Right cardiac atrium (tissue), 5 donors: ENCODE measurements at regions not wholly inside any gene's neighbourhood (a gene's known extent, or its start where the extent isn't known, plus 50 kb on each side); places are given as distances from the start of the nearest gene placed in this dataset.
"Not testable (repeated sequence)": the region's sequence is repeated elsewhere in the genome, so short reads cannot be mapped to it uniquely, and the experiment has no call there.

ENCODE experiments used
- ATAC-seq, 2 donors: fragments of 200-7000 bp; cut with Tn5 transposase; one replicate each; pipeline versions ENCODE4 v1.8.0 to v1.9.1; 2020; ENCODE audit warnings: moderate library complexity in 2 of 2, mild to moderate bottlenecking in 1 of 2
- DNase-seq, 3 donors: peaks; one replicate each; pipeline ENCODE4 v3.0.0-alpha.2; 2020
- H3K27ac ChIP-seq: one replicate; pipeline ENCODE4 v1.5.1; 2013; ENCODE audit warnings: mild to moderate bottlenecking, low read length, control low read depth, moderate library complexity
- H3K27me3 ChIP-seq: one replicate; pipeline ENCODE4 v1.6.1; 2013; ENCODE audit not compliant: control insufficient read depth, insufficient read depth
- H3K4me1 ChIP-seq: one replicate; pipeline ENCODE4 v1.6.1; 2013; ENCODE audit warnings: low read length; ENCODE audit not compliant: control insufficient read depth, insufficient read depth
- H3K4me3 ChIP-seq: one replicate; pipeline ENCODE4 v1.5.1; 2013; ENCODE audit warnings: low read length, control low read depth
- H3K9me3 ChIP-seq: one replicate; pipeline ENCODE4 v1.6.1; 2013; ENCODE audit warnings: low read length; ENCODE audit not compliant: control insufficient read depth
- WGBS: extraction: QIAGEN DNeasy Blood & Tissue Kit; methylation state at CpG from one replicate; pipeline ENCODE4 v1.1.7; 2013; 5-methylcytosine and 5-hydroxymethylcytosine counted together
- intact Hi-C, 4 donors: fragments of 100-400 bp; cut with DNase I; formaldehyde crosslinking; loops; one replicate each; pipeline versions ENCODE4 v1.11.0 to v1.14.0; 2022 to 2023
- donor health status: healthy with polysubstance abuse.
- donor health status: DM: no; HTN: yes; CAD: no.
- donor health status: DM: no; HTN: no; CAD: no.
- donor health status: DM: no; HTN: yes; CAD: no; lungs with severe emphysema.
- donor health status: DM: yes; HTN: yes; CAD: no.

DNA sequence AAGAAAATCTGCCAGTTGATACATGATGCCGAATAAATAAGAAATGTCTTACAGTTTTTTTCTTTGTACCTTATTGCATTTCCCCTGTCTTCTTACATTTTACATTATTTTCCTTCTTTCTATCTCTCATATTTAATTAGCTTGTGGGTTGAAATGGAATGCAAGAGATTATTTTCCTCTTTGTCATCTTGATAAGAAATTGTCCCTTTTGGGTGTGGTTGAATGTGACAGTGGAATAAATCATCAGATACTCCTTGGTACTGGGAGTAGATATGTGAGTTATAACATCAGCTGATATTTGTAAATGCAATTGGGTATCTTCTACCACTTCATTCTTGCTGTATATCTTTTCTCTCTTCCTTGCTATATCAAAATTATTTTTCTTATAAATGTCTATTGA lies 997.4 kb downstream of the RAPGEF2 start:
- no peaks in the 10 kb centered on the region for H3K9me3 ChIP-seq
- DNase-seq (no peak), ATAC-seq (no peak)
- intact Hi-C loops, result no loop called here
- no peak overlapping the region for H3K27ac ChIP-seq
- no peaks in the 10 kb centered on the region for H3K4me1 ChIP-seq
- no peaks in the 10 kb centered on the region for H3K27me3 ChIP-seq
- WGBS, result 90% methylated on average over 1 of the region's 1 CpG
- H3K4me3 ChIP-seq, result no peak overlapping the region

DNA sequence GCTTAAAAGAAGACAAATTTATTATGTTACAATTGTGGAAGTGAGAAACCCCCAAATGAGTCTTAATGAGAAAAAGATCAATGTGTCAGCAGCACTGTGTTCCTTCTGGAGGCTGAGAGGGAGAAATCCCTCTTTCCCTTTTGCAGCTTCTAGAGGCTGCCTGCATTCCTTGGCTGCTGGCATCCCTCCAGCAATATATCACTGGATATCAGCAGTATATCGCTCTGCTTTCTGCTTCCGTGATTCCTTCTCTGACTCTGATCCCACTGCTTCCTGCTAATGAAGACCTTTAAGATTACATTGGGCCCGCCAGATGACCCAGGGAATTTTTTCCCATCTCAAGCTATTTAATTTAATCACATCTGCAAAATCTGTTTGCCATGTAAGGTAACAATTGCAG lies 1008.0 kb downstream of the RAPGEF2 start:
- Histone ChIP-seq H3K27ac (no peak overlapping the region), H3K9me3 (peaks cover 2% of the 10 kb centered on the region), H3K4me1 (no peaks in the 10 kb centered on the region), H3K4me3 (no peak overlapping the region), H3K27me3 (no peaks in the 10 kb centered on the region)
- no peak for ATAC-seq
- 50% methylated on average over 3 of the region's 3 CpGs for WGBS
- intact Hi-C loops, result no loop called here
- DNase-seq, result no peak

DNA sequence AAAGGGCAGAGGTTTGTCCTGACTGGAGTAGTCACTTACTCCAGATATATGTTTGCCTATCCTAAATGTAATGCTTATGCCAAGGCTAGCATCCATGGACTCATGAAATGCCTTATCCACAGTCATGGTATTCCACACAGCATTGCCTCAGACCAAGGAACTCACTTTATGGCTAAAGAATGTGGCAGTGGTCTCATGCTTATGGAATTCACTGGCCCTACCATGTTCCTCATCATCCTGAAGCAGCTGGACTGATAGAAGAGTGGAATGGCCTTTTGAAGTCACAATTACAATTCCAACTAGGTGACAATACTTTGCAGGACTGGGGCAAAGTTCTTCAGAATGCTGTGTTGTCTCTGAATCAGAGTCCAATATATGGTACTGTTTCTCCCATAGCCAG lies 1014.8 kb downstream of the RAPGEF2 start:
- DNase-seq, result no peak
- H3K9me3 ChIP-seq, result no peaks in the 10 kb centered on the region
- no peaks in the 10 kb centered on the region for H3K4me1 ChIP-seq
- intact Hi-C loops, result no loop called here
- no peak overlapping the region for H3K4me3 ChIP-seq
- no peak overlapping the region for H3K27ac ChIP-seq
- no peak for ATAC-seq
- no peaks in the 10 kb centered on the region for H3K27me3 ChIP-seq

DNA sequence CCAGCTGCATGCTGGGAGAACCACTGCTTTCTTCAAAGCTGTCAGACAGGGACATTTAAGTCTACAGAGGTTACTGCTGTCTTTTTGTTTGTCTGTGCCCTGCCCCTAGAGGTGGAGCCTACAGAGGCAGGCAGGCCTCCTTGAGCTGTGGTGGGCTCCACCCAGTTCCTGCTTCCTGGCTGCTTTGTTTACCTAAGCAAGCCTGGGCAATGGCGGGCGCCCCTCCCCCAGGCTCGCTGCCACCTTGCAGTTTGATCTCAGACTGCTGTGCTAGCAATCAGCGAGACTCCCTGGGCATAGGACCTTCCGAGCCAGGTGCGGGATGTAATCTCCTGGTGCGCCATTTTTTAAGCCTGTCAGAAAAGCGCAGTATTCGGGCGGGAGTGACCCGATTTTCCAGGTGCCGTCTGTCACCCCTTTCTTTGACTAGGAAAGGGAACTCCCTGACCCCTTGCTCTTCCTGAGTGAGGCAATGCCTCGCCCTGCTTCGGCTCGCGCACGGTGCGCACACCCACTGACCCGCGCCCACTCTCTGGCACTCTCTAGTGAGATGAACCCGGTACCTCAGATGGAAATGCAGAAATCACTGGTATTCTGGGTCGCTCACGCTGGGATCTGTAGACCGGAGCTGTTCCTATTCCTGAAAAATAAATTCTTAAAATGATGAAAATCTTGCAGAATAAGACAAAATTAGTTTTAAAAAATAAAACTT lies 1022.9 kb downstream of the RAPGEF2 start:
- H3K27me3 ChIP-seq, H3K4me3 ChIP-seq, H3K4me1 ChIP-seq, ATAC-seq, H3K9me3 ChIP-seq, H3K27ac ChIP-seq, intact Hi-C loops: not testable (repeated sequence)
- 88% methylated on average over 24 of the region's 24 CpGs for WGBS
- DNase-seq, result peak in 1 of 3 donors; percentile 32

DNA sequence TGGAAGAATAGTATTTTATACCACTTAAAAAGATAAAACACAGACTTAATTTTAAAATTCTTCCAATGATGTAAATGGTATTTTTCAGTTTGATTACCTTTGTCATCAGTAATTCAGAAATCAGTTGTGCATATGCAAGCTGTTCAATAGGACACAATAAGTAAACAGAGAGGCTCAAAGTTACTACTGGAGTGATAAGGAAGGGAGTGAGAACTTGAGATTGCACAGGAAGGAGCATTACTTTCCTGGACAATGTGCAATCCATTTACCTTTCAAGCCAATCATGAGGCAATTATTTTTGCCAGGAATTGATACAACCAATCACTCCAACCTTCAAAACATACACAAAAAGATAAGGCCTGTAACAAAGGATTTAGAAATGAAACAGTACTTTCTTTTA lies 1024.3 kb downstream of the RAPGEF2 start:
- intact Hi-C loops, result no loop called here
- no peak overlapping the region for H3K27ac ChIP-seq

DNA sequence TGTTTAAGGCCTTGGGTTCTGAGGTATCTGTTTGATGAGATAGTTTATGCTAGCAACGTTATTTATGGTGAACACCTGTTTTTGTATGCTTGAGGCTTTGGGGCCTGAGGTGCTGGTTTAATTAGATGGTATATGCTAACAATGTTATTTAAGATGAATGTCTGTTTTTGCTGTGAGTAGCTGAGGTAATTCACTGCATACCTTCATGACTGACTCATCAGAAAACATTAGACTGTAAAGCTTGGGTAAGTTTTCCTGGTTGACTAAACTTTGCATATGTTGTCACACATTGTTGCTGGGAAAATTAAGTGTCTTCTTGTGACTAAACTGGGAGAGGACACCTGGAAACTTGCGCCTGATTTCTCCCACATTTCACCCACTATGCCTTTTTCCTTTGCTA lies 1026.6 kb downstream of the RAPGEF2 start:
- Histone ChIP-seq H3K4me3 (no peak overlapping the region), H3K9me3 (no peaks in the 10 kb centered on the region), H3K27me3 (no peaks in the 10 kb centered on the region), H3K27ac (no peak overlapping the region), H3K4me1 (no peaks in the 10 kb centered on the region)
- intact Hi-C loops, result no loop called here
- WGBS, result 65% methylated on average over 2 of the region's 2 CpGs
- DNase-seq, result no peak
- no peak for ATAC-seq

More for the DNA sequence above, 1024.3 kb downstream of the RAPGEF2 start:
- no peaks in the 10 kb centered on the region for H3K9me3 ChIP-seq
- DNase-seq (no peak), ATAC-seq (no peak)
- no peaks in the 10 kb centered on the region for H3K4me1 ChIP-seq
- no peak overlapping the region for H3K4me3 ChIP-seq
- H3K27me3 ChIP-seq, result no peaks in the 10 kb centered on the region

DNA sequence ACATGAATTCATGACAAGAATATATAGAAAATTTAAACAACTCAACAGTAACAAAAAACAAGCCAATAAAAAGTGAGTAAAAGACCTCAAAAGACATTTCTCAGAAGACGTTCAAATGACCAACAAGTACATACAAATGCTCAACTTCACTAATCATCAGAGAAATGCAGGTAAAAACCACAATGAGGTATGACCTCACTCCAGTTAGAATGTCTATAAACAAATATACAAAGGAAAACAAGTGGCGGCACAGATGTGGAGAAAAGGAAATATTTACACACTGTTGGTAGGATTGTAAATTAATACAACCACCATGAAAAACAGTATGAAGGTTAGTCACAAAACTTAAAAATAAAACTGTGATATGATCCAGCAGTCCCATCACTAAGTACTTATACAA lies 1033.1 kb downstream of the RAPGEF2 start:
- no peak for ATAC-seq
- no peak overlapping the region for H3K27ac ChIP-seq
- no peaks in the 10 kb centered on the region for H3K27me3 ChIP-seq
- 80% methylated on average over 2 of the region's 2 CpGs for WGBS
- intact Hi-C loops, result no loop called here
- DNase-seq, result no peak
- H3K4me3 ChIP-seq, result no peak overlapping the region
- H3K9me3 ChIP-seq, result no peaks in the 10 kb centered on the region
- no peaks in the 10 kb centered on the region for H3K4me1 ChIP-seq

DNA sequence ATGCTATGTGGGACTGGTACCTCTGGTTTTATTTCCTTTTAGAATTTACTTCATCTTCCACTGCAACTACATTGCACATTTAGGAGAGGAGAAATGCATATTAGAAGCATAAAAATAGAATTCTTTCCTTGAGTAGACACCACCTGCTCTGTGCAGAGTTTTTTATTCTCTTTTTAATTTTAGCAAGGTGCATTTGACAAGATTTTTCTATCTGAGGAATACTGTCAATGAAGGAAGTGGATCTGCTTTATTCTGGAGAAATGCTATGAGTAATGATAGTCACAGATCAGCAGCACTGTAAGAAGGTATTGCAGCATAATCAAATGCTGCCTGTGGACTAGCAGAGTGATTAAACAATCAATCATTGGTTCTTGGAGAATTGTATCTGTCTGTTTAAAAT lies 1038.3 kb downstream of the RAPGEF2 start:
- no peaks in the 10 kb centered on the region for H3K27me3 ChIP-seq
- intact Hi-C loops, result no loop called here
- H3K4me3 ChIP-seq, result no peak overlapping the region
- no peaks in the 10 kb centered on the region for H3K9me3 ChIP-seq
- ATAC-seq, result no peak
- DNase-seq, result no peak
- no peak overlapping the region for H3K27ac ChIP-seq
- no peaks in the 10 kb centered on the region for H3K4me1 ChIP-seq

DNA sequence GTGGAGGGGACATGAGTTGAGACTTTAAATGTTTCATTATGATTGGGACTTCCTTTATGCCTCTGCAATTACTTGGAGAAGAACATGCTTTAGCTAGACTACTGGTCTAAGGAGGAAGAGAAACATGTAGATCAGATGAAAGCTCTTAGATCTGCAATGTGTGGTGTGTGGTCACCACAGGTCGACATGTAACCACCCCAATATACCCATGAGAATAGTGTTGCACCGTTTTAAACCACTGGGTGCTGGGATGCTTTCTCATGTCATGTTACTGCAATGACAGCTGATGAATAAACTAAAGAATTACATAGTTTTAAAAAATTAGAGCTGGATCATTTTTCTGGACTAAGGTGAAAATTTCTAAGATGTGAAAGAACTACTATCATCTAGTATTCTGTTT lies 1039.7 kb downstream of the RAPGEF2 start:
- ATAC-seq (no peak), DNase-seq (no peak)
- Histone ChIP-seq H3K27me3 (no peaks in the 10 kb centered on the region), H3K27ac (no peak overlapping the region), H3K4me3 (no peak overlapping the region), H3K4me1 (no peaks in the 10 kb centered on the region), H3K9me3 (no peaks in the 10 kb centered on the region)
- intact Hi-C loops, result no loop called here
- 63% methylated on average over 2 of the region's 2 CpGs for whole genome bisulfite sequencing

DNA sequence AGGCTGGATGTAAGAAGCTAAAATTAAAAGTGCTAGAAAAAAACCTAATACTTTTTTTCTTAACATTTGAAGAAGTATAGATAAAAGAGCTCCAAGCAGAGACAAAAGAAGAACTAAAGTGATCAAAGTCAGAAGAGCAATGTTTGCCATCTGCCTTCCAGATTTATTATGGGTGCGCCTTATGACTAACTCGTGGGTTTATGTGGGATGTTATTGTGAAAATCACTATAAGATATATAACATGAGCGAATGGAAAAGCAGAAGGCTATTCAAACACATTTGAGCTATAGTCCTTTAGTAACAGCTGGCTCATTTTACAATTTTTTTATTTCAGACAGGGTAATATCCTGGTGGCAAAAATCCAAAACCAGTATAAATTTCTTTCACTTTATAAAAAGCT lies 1040.7 kb downstream of the RAPGEF2 start:
- H3K4me3 ChIP-seq, result no peak overlapping the region
- intact Hi-C loops, result no loop called here
- no peaks in the 10 kb centered on the region for H3K9me3 ChIP-seq
- WGBS, result 52% methylated on average over 3 of the region's 3 CpGs
- ATAC-seq (no peak), DNase-seq (no peak)
- H3K27ac ChIP-seq, result no peak overlapping the region
- H3K4me1 ChIP-seq, result no peaks in the 10 kb centered on the region
- no peaks in the 10 kb centered on the region for H3K27me3 ChIP-seq

DNA sequence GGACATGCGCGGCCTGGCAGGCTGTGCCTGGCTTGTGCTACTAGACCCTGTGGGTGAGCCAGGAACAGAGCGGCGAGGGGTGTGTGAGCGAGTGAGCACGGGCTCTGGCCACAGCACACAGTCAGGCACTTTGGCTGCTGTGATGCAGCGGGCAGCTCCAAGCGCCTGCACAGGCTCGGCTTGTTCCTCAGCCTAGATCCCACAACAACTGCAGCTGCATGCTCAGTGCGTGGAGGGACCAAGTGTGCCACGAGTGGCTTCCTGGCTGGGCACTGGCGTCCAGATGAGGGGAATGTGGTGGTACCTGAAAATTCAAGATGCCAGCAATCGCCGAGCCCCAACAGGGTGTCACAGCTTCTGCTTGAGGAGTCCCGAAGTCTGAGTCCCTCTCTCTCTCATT lies 1056.6 kb downstream of the RAPGEF2 start:
- no peak overlapping the region for H3K4me3 ChIP-seq
- intact Hi-C loops, result no loop called here
- WGBS, result 92% methylated on average over 15 of the region's 15 CpGs
- ATAC-seq (no peak), DNase-seq (peak in 1 of 3 donors; percentile 32)
- H3K27me3 ChIP-seq, result no peaks in the 10 kb centered on the region
- H3K4me1 ChIP-seq, result no peaks in the 10 kb centered on the region
- H3K9me3 ChIP-seq, result no peaks in the 10 kb centered on the region
- H3K27ac ChIP-seq, result no peak overlapping the region

DNA sequence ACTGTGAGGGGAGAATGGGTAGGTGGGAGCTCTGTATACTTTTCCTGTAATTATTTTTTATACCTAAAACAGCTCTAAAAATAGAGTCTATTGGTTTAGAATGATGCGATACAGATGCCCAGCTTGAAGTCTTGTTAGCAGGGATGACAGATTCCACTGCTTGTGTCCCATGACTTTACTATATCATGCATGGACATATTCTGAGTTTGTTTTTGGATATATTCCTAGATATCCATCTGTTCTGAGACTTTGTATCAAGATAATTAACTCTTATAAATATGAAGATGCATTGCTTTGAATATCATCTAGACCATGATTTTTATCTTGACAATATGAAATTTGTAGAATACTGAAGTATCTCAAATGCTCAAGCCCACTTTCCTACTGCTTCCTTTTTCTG lies 1058.1 kb downstream of the RAPGEF2 start:
- 97% methylated on average over 1 of the region's 1 CpG for WGBS
- Histone ChIP-seq H3K4me3 (no peak overlapping the region), H3K27me3 (no peaks in the 10 kb centered on the region), H3K4me1 (no peaks in the 10 kb centered on the region), H3K27ac (no peak overlapping the region), H3K9me3 (no peaks in the 10 kb centered on the region)
- ATAC-seq (no peak), DNase-seq (no peak)
- intact Hi-C loops, result no loop called here
